OCI-LY7 (cell line): ENCODE measurements at regions not wholly inside any gene's neighbourhood (a gene's known extent, or its start where the extent isn't known, plus 50 kb on each side); places are given as distances from the start of the nearest gene placed in this dataset.
A peak's percentile ranks its signal among the peaks of the same experiment; 100 is the strongest.

Experiments used
- BruUV-seq: library from RNA; stranded (reverse); fragments of 400-500 nt; replicated peaks from 2 replicates; lab custom pipeline; 2021; lab: Mats Ljungman, UMichigan
- CTCF ChIA-PET: fragments of 300-600 bp; sonication (Branson Sonifier 250); formaldehyde crosslinking; loops from one replicate; lab custom pipeline; 2022; ENCODE audit warnings: antibody characterized with exemption; ENCODE audit not compliant: unreplicated experiment; lab: Charles Lee
- POLR2A ChIA-PET: fragments of 300-600 bp; sonication (Branson Sonifier 250); formaldehyde crosslinking; loops from one replicate; lab custom pipeline; 2022; ENCODE audit warnings: antibody characterized with exemption; lab: Charles Lee
- DNase-seq: peaks from one replicate; pipeline ENCODE4 v3.0.0-alpha.2; 2015; ENCODE audit warnings: low spot score
- H2AFZ ChIP-seq: fragments of 200-600 bp; sonication (generic), shearing (Covaris generic); 2 replicates; pipeline ENCODE4 v1.6.1; 2014; ENCODE audit warnings: mild to moderate bottlenecking, antibody characterized with exemption, low read length, moderate library complexity
- H3K27ac ChIP-seq: fragments of 200-600 bp; sonication (generic); 2 replicates; pipeline ENCODE4 v1.5.1; 2014; ENCODE audit warnings: mixed run types, low read depth, mild to moderate bottlenecking, moderate library complexity, low read length, inconsistent platforms; ENCODE audit not compliant: poor library complexity, severe bottlenecking
- H3K36me3 ChIP-seq: fragments of 200-600 bp; sonication (generic); 2 replicates; pipeline ENCODE4 v1.6.1; 2014; ENCODE audit warnings: mild to moderate bottlenecking, antibody characterized with exemption, low read length, moderate library complexity, mixed read lengths; ENCODE audit not compliant: insufficient read depth
- H3K4me1 ChIP-seq: fragments of 200-600 bp; sonication (generic); 2 replicates; pipeline ENCODE4 v1.5.1; 2014; ENCODE audit warnings: mild to moderate bottlenecking, low read length; ENCODE audit not compliant: insufficient read depth, poor library complexity, severe bottlenecking
- H3K4me2 ChIP-seq: fragments of 200-600 bp; sonication (generic); 2 replicates; pipeline ENCODE4 v1.6.1; 2014; ENCODE audit warnings: mild to moderate bottlenecking, low read length
- H3K4me3 ChIP-seq: fragments of 200-600 bp; sonication (generic); 2 replicates; pipeline ENCODE4 v1.5.1; 2014; ENCODE audit warnings: mild to moderate bottlenecking, low read depth, low read length; ENCODE audit not compliant: poor library complexity, severe bottlenecking
- H3K79me2 ChIP-seq: fragments of 200-600 bp; sonication (generic); 2 replicates; pipeline ENCODE4 v1.6.1; 2016; ENCODE audit warnings: low read depth, mild to moderate bottlenecking, low read length, moderate library complexity, mixed read lengths; ENCODE audit not compliant: insufficient read depth
- H3K9me2 ChIP-seq: fragments of 200-600 bp; sonication (generic); 2 replicates; pipeline ENCODE4 v1.6.1; 2016; ENCODE audit warnings: mild to moderate bottlenecking, low read length, mixed read lengths; ENCODE audit not compliant: insufficient read depth
- H3K9me3 ChIP-seq: fragments of 200-600 bp; sonication (generic); 2 replicates; pipeline ENCODE4 v1.6.1; 2014; ENCODE audit warnings: mild to moderate bottlenecking, mixed run types, low read length, mixed read lengths
- H4K20me1 ChIP-seq: fragments of 200-600 bp; sonication (generic); 2 replicates; pipeline ENCODE4 v1.6.1; 2014; ENCODE audit warnings: mild to moderate bottlenecking, antibody characterized with exemption, low read length, moderate library complexity, mixed read lengths; ENCODE audit not compliant: insufficient read depth
- EZH2phosphoT487 ChIP-seq: fragments of 200-600 bp; sonication (generic); IDR thresholded peaks from 2 replicates; pipeline ENCODE4 v1.6.1; 2018; ENCODE audit warnings: low read depth, borderline replicate concordance, mild to moderate bottlenecking, mixed run types, antibody characterized with exemption, low read length, moderate library complexity, mixed read lengths
- intact Hi-C: fragments of 100-400 bp; cut with micrococcal nuclease; formaldehyde crosslinking; loops from one replicate; pipeline ENCODE4 v1.10.0; 2022; ENCODE audit not compliant: unreplicated experiment
- TF ChIP-seq, protein P1 (sequence below): fragments of 200-600 bp; sonication (generic); conservative IDR thresholded peaks from 2 replicates; pipeline ENCODE4 v1.5.1; 2014; ENCODE audit warnings: mild to moderate bottlenecking, antibody characterized with exemption, low read length, moderate library complexity, mixed read lengths

DNA sequence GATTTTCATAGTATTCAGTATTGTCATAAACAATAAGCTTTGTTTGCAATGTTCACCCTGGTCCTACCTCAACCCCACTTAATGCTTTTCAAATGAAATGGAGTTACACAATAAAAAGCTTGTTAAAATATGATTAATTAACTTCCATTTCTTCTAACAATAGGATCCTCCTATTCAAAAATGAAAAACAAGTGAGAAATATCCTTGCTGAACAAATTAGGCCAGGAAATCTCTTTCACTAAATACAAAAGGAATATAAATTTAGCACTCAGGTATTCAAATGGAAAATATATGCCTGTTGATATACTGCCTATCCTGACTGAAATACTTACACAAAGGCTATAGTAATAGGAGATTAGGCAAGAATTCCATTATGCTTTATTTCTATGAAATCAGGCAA, 323.4 kb upstream of the GRM3 start:
- Histone ChIP-seq H2AFZ (peak overlapping the region; percentile 78; the same call in 1 of the 2 replicates), H3K36me3 (peaks cover 52% of the 10 kb centered on the region), H3K4me3 (peak overlapping the region; percentile 40), H4K20me1 (no peaks in the 10 kb centered on the region), H3K27ac (peak overlapping the region; percentile 99), H3K9me3 (peaks cover 32% of the 10 kb centered on the region), H3K79me2 (no peaks in the 10 kb centered on the region), H3K4me2 (peak overlapping the region; percentile 81), H3K9me2 (no peaks in the 10 kb centered on the region), H3K4me1 (peaks cover 65% of the 10 kb centered on the region)
- no peak for TF ChIP-seq EZH2phosphoT487
- TF ChIP-seq, protein P1, sequence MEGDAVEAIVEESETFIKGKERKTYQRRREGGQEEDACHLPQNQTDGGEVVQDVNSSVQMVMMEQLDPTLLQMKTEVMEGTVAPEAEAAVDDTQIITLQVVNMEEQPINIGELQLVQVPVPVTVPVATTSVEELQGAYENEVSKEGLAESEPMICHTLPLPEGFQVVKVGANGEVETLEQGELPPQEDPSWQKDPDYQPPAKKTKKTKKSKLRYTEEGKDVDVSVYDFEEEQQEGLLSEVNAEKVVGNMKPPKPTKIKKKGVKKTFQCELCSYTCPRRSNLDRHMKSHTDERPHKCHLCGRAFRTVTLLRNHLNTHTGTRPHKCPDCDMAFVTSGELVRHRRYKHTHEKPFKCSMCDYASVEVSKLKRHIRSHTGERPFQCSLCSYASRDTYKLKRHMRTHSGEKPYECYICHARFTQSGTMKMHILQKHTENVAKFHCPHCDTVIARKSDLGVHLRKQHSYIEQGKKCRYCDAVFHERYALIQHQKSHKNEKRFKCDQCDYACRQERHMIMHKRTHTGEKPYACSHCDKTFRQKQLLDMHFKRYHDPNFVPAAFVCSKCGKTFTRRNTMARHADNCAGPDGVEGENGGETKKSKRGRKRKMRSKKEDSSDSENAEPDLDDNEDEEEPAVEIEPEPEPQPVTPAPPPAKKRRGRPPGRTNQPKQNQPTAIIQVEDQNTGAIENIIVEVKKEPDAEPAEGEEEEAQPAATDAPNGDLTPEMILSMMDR = no peak
- intact Hi-C loops = loop anchor here (2.0 to 5.0 kb wide), 3 partner anchors 148 to 837 kb away; no protein-coding TSS in a partner anchor
- BruUV-seq = no TSS peak
- ChIA-PET CTCF (no interaction called here), POLR2A (interaction anchor here (0.6 to 2.5 kb wide), 14 partner anchors 8 to 147 kb away, joined by 3 to 15 read pairs (median 4); no protein-coding TSS in a partner anchor)
- DNase-seq = no peak

- Histone ChIP-seq H3K4me1 (peaks cover 28% of the 10 kb centered on the region), H3K9me3 (peaks cover 21% of the 10 kb centered on the region; the same call in 1 of the 2 replicates), H3K79me2 (no peaks in the 10 kb centered on the region), H3K27ac (no peak overlapping the region), H4K20me1 (no peaks in the 10 kb centered on the region), H3K4me2 (no peak overlapping the region), H2AFZ (peak overlapping the region; percentile 51; the same call in 1 of the 2 replicates), H3K36me3 (peaks cover 22% of the 10 kb centered on the region), H3K4me3 (no peak overlapping the region), H3K9me2 (no peaks in the 10 kb centered on the region)
- intact Hi-C loops = no loop called here
- no TSS peak for BruUV-seq
- ChIA-PET CTCF (no interaction called here), POLR2A (interaction anchor here (0.6 to 4.7 kb wide), 3 partner anchors 7 to 374 kb away, joined by 3 to 52 read pairs (median 14); no protein-coding TSS in a partner anchor)
- DNase-seq = no peak
- TF ChIP-seq, protein P1 = no peak
- no peak for TF ChIP-seq EZH2phosphoT487
These were observed 329.9 kb upstream of the GRM3 start for GRCh38 chr7:86313842-86314241.

GRCh38 chr7:86301301-86301700, 342.4 kb upstream of the GRM3 start:
- no peaks in the 10 kb centered on the region for H3K79me2 ChIP-seq
- ChIA-PET CTCF (no interaction called here), POLR2A (interaction anchor here (0.7 to 5.8 kb wide), 8 partner anchors 10 to 1912 kb away, joined by 3 to 52 read pairs (median 4); no protein-coding TSS in a partner anchor)
- no peaks in the 10 kb centered on the region for H3K9me2 ChIP-seq
- TF ChIP-seq, protein P1 = no peak
- TF ChIP-seq EZH2phosphoT487 = no peak
- H2AFZ ChIP-seq = peak overlapping the region; percentile 74; the same call in 1 of the 2 replicates
- peaks cover 6% of the 10 kb centered on the region; the same call in 1 of the 2 replicates for H3K9me3 ChIP-seq
- no peak overlapping the region for H3K4me2 ChIP-seq
- H4K20me1 ChIP-seq = no peaks in the 10 kb centered on the region
- BruUV-seq = no TSS peak
- no peak overlapping the region for H3K27ac ChIP-seq
- intact Hi-C loops = no loop called here
- H3K4me1 ChIP-seq = peaks cover 9% of the 10 kb centered on the region
- no peak for DNase-seq
- H3K4me3 ChIP-seq = no peak overlapping the region
- H3K36me3 ChIP-seq = no peaks in the 10 kb centered on the region
